Spleen (tissue), 7 donors: ENCODE measurements at regions not wholly inside any gene's neighbourhood (a gene's known extent, or its start where the extent isn't known, plus 50 kb on each side); places are given as distances from the start of the nearest gene placed in this dataset.

Experiments used
- CTCF ChIP-seq, 11 experiments: fragments of 200-600 bp in 7 of 11; fragments of 450-650 bp in 4 of 11; sonication (generic) in 4 of 11; IDR thresholded peaks in 8 of 11; conservative IDR thresholded peaks in 3 of 11; 1 replicate in 7 of 11; 2 replicates in 4 of 11; pipeline versions ENCODE4 v1.4.0 to v1.8.0; 2016 to 2021; ENCODE audit warnings: antibody characterized with exemption in 11 of 11, inconsistent platforms in 4 of 11, mild to moderate bottlenecking in 1 of 11
- POLR2AphosphoS5 ChIP-seq, 3 donors: sonication (generic); formaldehyde crosslinking; IDR thresholded peaks; one replicate each; pipeline ENCODE4 v1.5.1; 2017; ENCODE audit warnings: antibody characterized with exemption in 3 of 3
- donor health status: DM: no; HTN: no; CAD: no; lungs with moderate emphysema.
- donor health status: DM: no; HTN: no; CAD: no.
- donor health status: DM: no; HTN: no; CAD: no.

GRCh38 chr2:13006829-13007717 lies 290.3 kb downstream of the TRIB2 start:
- TF ChIP-seq CTCF (IDR thresholded peaks at IDR 0.05 in 8 of 11, conservative IDR thresholded peaks at IDR 0.05 in 3 of 11) (peak; percentile 63 to 89 (median 81)), POLR2AphosphoS5 (IDR thresholded peaks at IDR 0.05) (no peak)
